ENCODE measurements at regions not wholly inside any gene's neighbourhood (a gene's known extent, or its start where the extent isn't known, plus 50 kb on each side); places are given as distances from the start of the nearest gene placed in this dataset.

- POLR2A ChIA-PET = no interaction called here
- DNase-seq = peak; percentile 14
- peaks cover 15% of the 10 kb centered on the region for H3K4me1 Mint-ChIP-seq
Observed at GRCh38 chr15:99440551-99441443, 125.0 kb upstream of the MEF2A start.

GRCh38 chr15:99441444-99441800, 124.4 kb upstream of the MEF2A start:
- POLR2A ChIA-PET = interaction anchor here (0.8 kb wide), 1 partner anchor 263 kb away, joined by 3 read pairs; no protein-coding TSS in a partner anchor
- no peak for DNase-seq

More at GRCh38 chr15:99440551-99441443, 125.0 kb upstream of the MEF2A start:
- Mint-ChIP-seq H3K27ac (no peak overlapping the region), H3K36me3 (ENCODE audit: low read depth) (no peaks in the 10 kb centered on the region), H3K4me3 (no peak overlapping the region), H3K27me3 (peaks cover 19% of the 10 kb centered on the region), H3K9me3 (no peaks in the 10 kb centered on the region)
- CTCF ChIA-PET = no interaction called here

GRCh38 chr15:99441871-99442251, 123.9 kb upstream of the MEF2A start:
- no peak overlapping the region for H3K27ac Mint-ChIP-seq
- ChIA-PET CTCF (no interaction called here), POLR2A (interaction anchor here (0.8 kb wide), 1 partner anchor 262 kb away, joined by 3 read pairs; no protein-coding TSS in a partner anchor)
- no peak for DNase-seq
- no peaks in the 10 kb centered on the region for H3K9me3 Mint-ChIP-seq
- no peak overlapping the region for H3K4me3 Mint-ChIP-seq
- H3K27me3 Mint-ChIP-seq = peaks cover 19% of the 10 kb centered on the region
- peaks cover 15% of the 10 kb centered on the region for H3K4me1 Mint-ChIP-seq
- no peaks in the 10 kb centered on the region for H3K36me3 Mint-ChIP-seq (ENCODE audit: low read depth)

More at GRCh38 chr15:99441444-99441800, 124.4 kb upstream of the MEF2A start:
- Mint-ChIP-seq H3K27me3 (peaks cover 19% of the 10 kb centered on the region), H3K9me3 (no peaks in the 10 kb centered on the region), H3K4me1 (peaks cover 15% of the 10 kb centered on the region), H3K36me3 (ENCODE audit: low read depth) (no peaks in the 10 kb centered on the region), H3K27ac (no peak overlapping the region), H3K4me3 (no peak overlapping the region)
- CTCF ChIA-PET = no interaction called here

- H3K4me1 Mint-ChIP-seq = peaks cover 15% of the 10 kb centered on the region
- ChIA-PET POLR2A (interaction anchor here (0.8 kb wide), 1 partner anchor 262 kb away, joined by 3 read pairs; no protein-coding TSS in a partner anchor), CTCF (interaction anchor here (2.2 kb wide), 1 partner anchor 169 kb away, joined by 5 read pairs; no protein-coding TSS in a partner anchor)
- H3K27me3 Mint-ChIP-seq = peaks cover 19% of the 10 kb centered on the region
- DNase-seq = peak; percentile 13
- no peaks in the 10 kb centered on the region for H3K36me3 Mint-ChIP-seq (ENCODE audit: low read depth)
- no peak overlapping the region for H3K4me3 Mint-ChIP-seq
- no peak overlapping the region for H3K27ac Mint-ChIP-seq
- no peaks in the 10 kb centered on the region for H3K9me3 Mint-ChIP-seq
Observed at GRCh38 chr15:99442252-99442897, 123.4 kb upstream of the MEF2A start.

- ChIA-PET CTCF (interaction anchor here (2.2 kb wide), 1 partner anchor 170 kb away, joined by 5 read pairs; no protein-coding TSS in a partner anchor), POLR2A (interaction anchor here (0.5 kb wide), 1 partner anchor 21 kb away, joined by 3 read pairs; no protein-coding TSS in a partner anchor)
- no peak overlapping the region for H3K27ac Mint-ChIP-seq
- H3K9me3 Mint-ChIP-seq = no peaks in the 10 kb centered on the region
- peaks cover 17% of the 10 kb centered on the region for H3K27me3 Mint-ChIP-seq
- DNase-seq = no peak
- H3K36me3 Mint-ChIP-seq (ENCODE audit: low read depth) = no peaks in the 10 kb centered on the region
- no peak overlapping the region for H3K4me3 Mint-ChIP-seq
- H3K4me1 Mint-ChIP-seq = peaks cover 15% of the 10 kb centered on the region
Observed at GRCh38 chr15:99443056-99443756, 122.6 kb upstream of the MEF2A start.

DNA sequence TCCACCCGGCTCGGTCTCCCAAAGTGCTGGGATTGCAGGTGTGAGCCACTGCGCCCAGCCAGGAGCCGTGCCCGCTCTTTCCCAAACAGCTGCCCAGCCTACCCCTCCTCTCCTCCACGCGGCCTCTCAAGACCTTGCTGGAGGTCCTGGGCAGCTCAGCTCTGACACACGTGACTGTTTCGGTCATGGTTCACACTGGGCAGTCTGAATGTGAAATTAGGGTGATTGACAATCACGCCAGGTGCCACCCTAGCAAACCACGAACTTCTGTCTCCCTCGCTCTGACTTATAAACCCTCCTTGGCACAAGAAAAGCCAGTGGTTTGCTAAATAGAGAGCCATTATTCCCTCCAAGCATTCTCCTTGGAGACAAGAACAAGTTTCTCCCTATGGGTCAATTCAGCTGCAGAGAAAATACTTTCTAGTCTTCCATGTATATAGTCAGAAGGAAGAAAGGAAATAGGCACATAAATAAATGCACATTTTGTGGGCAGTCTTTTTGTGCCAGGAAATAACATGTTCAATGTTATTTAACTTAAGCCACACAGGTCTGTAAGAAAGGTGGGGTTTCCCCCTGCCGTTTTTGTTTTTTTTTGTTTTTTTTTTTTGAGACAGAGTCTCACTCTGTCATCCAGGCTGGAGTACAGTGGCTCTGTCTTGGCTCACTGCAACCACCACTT, 121.9 kb upstream of the MEF2A start:
- Mint-ChIP-seq H3K36me3 (ENCODE audit: low read depth) (no peaks in the 10 kb centered on the region), H3K9me3 (no peaks in the 10 kb centered on the region), H3K27ac (no peak overlapping the region), H3K27me3 (peaks cover 20% of the 10 kb centered on the region), H3K4me1 (peaks cover 12% of the 10 kb centered on the region), H3K4me3 (no peak overlapping the region)
- no peak for DNase-seq
- ChIA-PET CTCF (interaction anchor here (0.7 to 2.2 kb wide), 2 partner anchors 171 to 226 kb away, joined by 3 to 5 read pairs; no protein-coding TSS in a partner anchor), POLR2A (no interaction called here)

- DNase-seq = no peak
- ChIA-PET POLR2A (interaction anchor here (1.1 kb wide), 1 partner anchor 120 kb away, joined by 3 read pairs; no protein-coding TSS in a partner anchor), CTCF (no interaction called here)
- Mint-ChIP-seq H3K36me3 (ENCODE audit: low read depth) (no peaks in the 10 kb centered on the region), H3K4me1 (peaks cover 25% of the 10 kb centered on the region), H3K27ac (no peak overlapping the region), H3K9me3 (no peaks in the 10 kb centered on the region), H3K27me3 (peaks cover 25% of the 10 kb centered on the region), H3K4me3 (no peak overlapping the region)
Observed at GRCh38 chr15:99445272-99445850, 120.4 kb upstream of the MEF2A start.

DNA sequence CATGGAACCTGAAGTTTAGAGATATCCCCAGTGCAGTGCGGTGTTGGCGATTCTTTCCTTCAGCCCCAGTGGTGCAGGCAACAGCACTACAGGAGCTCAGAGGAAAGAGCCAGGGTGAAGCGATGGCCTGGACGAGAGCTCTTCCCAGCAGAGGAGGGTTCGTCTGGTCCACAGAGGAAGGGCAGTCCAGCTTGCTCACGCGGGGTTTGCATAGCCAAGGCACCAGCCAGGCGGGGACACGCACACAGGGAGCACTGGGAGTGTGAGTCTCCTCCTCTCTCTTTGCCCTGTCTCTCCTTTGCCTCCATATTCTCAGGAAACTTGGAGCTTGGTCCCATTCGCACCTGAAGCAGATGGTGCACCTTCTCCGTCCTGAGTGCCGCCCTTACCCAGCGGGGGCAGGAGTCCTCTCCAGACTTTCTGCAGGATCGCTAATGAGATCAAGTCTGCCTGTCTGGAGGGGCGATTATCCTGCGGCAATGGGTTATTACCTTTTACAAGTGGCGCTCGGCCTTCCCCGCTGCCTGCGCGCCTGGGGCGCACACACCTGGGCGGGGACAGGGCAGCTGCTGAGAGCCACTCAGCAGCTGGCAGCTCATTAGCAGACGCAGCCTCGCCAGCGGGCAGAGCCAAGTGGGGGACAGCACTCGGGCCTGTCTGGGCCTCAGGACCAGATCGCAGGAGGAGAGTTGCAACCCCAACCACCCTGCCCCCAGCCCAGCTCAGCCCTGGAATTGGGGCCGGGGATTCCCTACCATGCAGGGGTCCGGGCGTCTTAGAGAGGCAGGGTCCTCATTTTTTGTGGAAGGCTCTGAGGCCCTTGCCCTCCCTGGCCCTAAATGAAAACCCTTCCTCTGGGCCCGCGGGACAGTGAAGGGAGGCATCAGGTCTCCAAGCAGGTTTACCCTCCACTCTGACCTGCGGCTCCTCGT, 119.0 kb upstream of the MEF2A start:
- DNase-seq = peak; percentile 9
- Mint-ChIP-seq H3K4me1 (peaks cover 40% of the 10 kb centered on the region), H3K9me3 (no peaks in the 10 kb centered on the region), H3K27me3 (peaks cover 26% of the 10 kb centered on the region), H3K4me3 (no peak overlapping the region), H3K36me3 (ENCODE audit: low read depth) (no peaks in the 10 kb centered on the region), H3K27ac (no peak overlapping the region)
- POLR2A ChIA-PET = no interaction called here
- CTCF ChIA-PET = no interaction called here

DNA sequence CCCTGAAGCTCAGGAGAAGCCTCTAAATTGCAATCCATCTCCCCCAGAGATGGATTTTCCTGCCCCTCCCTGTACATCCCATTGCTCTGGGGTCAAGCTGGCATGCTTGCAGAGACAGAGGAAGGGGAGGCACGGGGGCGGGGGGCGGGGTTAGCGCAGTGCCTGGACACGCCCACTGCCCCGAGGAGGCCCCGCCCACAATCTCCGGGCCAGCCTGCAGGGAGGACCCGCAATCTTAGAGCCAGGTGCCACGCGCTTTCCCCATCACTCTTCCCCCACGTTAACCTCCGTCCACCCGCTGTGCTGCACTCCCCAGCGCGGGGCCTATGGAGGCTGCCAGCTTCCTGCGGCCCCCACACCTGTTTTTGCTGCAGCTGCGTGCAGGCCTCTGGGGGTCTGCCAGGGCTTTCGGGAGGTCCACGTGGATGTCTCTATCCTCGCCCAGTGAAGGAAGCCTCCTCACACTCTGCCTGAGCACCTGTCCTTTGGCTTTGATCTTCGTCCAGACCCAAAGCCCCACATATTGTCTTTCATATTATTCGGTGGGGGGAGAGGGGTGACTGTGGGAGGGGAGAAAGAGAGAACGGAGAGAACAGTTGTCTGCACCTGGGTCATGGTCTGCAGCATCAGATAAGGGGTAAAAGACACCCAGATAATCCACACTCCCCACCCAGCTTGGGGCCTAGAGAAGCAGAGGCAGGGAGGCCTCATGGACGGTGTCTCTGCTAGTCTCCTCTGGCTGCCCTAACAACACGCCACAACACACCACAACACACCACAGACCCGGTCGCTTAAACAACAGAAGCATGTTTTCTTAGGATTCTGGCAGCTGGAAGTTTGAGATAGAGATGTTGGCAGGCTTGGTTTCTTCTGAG, 118.0 kb upstream of the MEF2A start:
- DNase-seq = peak; percentile 13
- Mint-ChIP-seq H3K27ac (no peak overlapping the region), H3K9me3 (no peaks in the 10 kb centered on the region), H3K4me3 (no peak overlapping the region), H3K27me3 (peaks cover 20% of the 10 kb centered on the region), H3K36me3 (ENCODE audit: low read depth) (no peaks in the 10 kb centered on the region), H3K4me1 (peaks cover 34% of the 10 kb centered on the region)
- CTCF ChIA-PET = no interaction called here
- POLR2A ChIA-PET = no interaction called here

- ChIA-PET POLR2A (interaction anchor here (0.9 kb wide), 1 partner anchor 20 kb away, joined by 3 read pairs; no protein-coding TSS in a partner anchor), CTCF (no interaction called here)
- Mint-ChIP-seq H3K4me3 (no peak overlapping the region), H3K27ac (no peak overlapping the region), H3K36me3 (ENCODE audit: low read depth) (no peaks in the 10 kb centered on the region), H3K9me3 (no peaks in the 10 kb centered on the region), H3K27me3 (peaks cover 13% of the 10 kb centered on the region), H3K4me1 (peaks cover 28% of the 10 kb centered on the region)
- no peak for DNase-seq
Observed at GRCh38 chr15:99449514-99449913, 116.3 kb upstream of the MEF2A start.

Data from activated CD4-positive, alpha-beta memory T cell treated with anti-CD3 and anti-CD28 coated beads, Interleukin-2, amount 10 ng/mL, durations not matched to agents 7 days and 5 days (primary cell).